GM23248 (cell line): ENCODE measurements at regions not wholly inside any gene's neighbourhood (a gene's known extent, or its start where the extent isn't known, plus 50 kb on each side); places are given as distances from the start of the nearest gene placed in this dataset.
"Not testable (repeated sequence)": the region's sequence is repeated elsewhere in the genome, so short reads cannot be mapped to it uniquely, and the experiment has no call there.

Experiments used
- DNase-seq: peaks from one replicate; pipeline ENCODE4 v3.0.0-alpha.2; 2015
- H2AFZ ChIP-seq: fragments of 200-600 bp; sonication (generic); 2 replicates; pipeline ENCODE4 v1.6.1; 2016; ENCODE audit warnings: antibody characterized with exemption
- H3F3A ChIP-seq: fragments of 200-600 bp; sonication (generic); 2 replicates; pipeline ENCODE4 v1.6.1; 2016; ENCODE audit warnings: mild to moderate bottlenecking, antibody characterized with exemption, mixed run types; ENCODE audit not compliant: insufficient read depth
- H3K27ac ChIP-seq: fragments of 200-600 bp; sonication (generic); 2 replicates; pipeline ENCODE4 v1.5.1; 2016; ENCODE audit warnings: mild to moderate bottlenecking
- H3K27me3 ChIP-seq: fragments of 200-600 bp; sonication (generic); replicated peaks from 2 replicates; pipeline ENCODE4 v1.6.1; 2016; ENCODE audit warnings: mild to moderate bottlenecking; ENCODE audit not compliant: insufficient read depth
- H3K36me3 ChIP-seq: fragments of 200-600 bp; sonication (generic); 2 replicates; pipeline ENCODE4 v1.6.1; 2016; ENCODE audit warnings: low read depth, mild to moderate bottlenecking
- H3K4me1 ChIP-seq: fragments of 200-600 bp; sonication (generic); 2 replicates; pipeline ENCODE4 v1.6.1; 2016; ENCODE audit warnings: mild to moderate bottlenecking; ENCODE audit not compliant: insufficient read depth
- H3K4me2 ChIP-seq: fragments of 200-600 bp; sonication (generic); one replicate; pipeline ENCODE4 v1.6.1; 2016; ENCODE audit warnings: mild to moderate bottlenecking; ENCODE audit not compliant: unreplicated experiment
- H3K4me3 ChIP-seq: fragments of 200-600 bp; sonication (generic); 2 replicates; pipeline ENCODE4 v1.5.1; 2016; ENCODE audit warnings: mild to moderate bottlenecking
- H3K79me2 ChIP-seq: fragments of 200-600 bp; sonication (generic); 2 replicates; pipeline ENCODE4 v1.6.1; 2016; ENCODE audit warnings: mild to moderate bottlenecking; ENCODE audit not compliant: insufficient read depth
- H3K9ac ChIP-seq: fragments of 200-600 bp; sonication (generic); 2 replicates; pipeline ENCODE4 v1.6.1; 2016; ENCODE audit warnings: mild to moderate bottlenecking
- H3K9me2 ChIP-seq: fragments of 200-600 bp; sonication (generic); 2 replicates; pipeline ENCODE4 v1.6.1; 2016; ENCODE audit warnings: mixed run types, mild to moderate bottlenecking, moderate library complexity; ENCODE audit not compliant: insufficient read depth
- H3K9me3 ChIP-seq: fragments of 200-600 bp; sonication (generic); one replicate; pipeline ENCODE4 v1.6.1; 2017; ENCODE audit warnings: low read depth
- H4K20me1 ChIP-seq: fragments of 200-600 bp; sonication (generic); 2 replicates; pipeline ENCODE4 v1.6.0; 2016; ENCODE audit not compliant: insufficient read depth
- EZH2 ChIP-seq: fragments of 200-600 bp; sonication (generic); IDR thresholded peaks from 2 replicates; pipeline ENCODE4 v1.6.1; 2018; ENCODE audit warnings: antibody characterized with exemption, mild to moderate bottlenecking; ENCODE audit not compliant: insufficient read depth, poor library complexity, severe bottlenecking
- EZH2phosphoT487 ChIP-seq: fragments of 200-600 bp; sonication (generic); IDR thresholded peaks from 2 replicates; pipeline ENCODE4 v1.6.1; 2018; ENCODE audit warnings: antibody characterized with exemption, moderate library complexity, mild to moderate bottlenecking, low read depth; ENCODE audit not compliant: insufficient read depth
- WGBS, 2 experiments: methylation state at CpG; one replicate each; pipeline ENCODE4 v1.1.6; 2015 to 2017; ENCODE audit warnings: low lambda C conversion rate in 2 of 2, low coverage in 1 of 2; ENCODE audit errors: missing lambda C conversion rate in 2 of 2; 5-methylcytosine and 5-hydroxymethylcytosine counted together
- in situ Hi-C: fragments of 300-500 bp; cut with MboI; formaldehyde crosslinking; loops from 2 replicates; pipeline ENCODE4 v1.15.0; 2020

DNA sequence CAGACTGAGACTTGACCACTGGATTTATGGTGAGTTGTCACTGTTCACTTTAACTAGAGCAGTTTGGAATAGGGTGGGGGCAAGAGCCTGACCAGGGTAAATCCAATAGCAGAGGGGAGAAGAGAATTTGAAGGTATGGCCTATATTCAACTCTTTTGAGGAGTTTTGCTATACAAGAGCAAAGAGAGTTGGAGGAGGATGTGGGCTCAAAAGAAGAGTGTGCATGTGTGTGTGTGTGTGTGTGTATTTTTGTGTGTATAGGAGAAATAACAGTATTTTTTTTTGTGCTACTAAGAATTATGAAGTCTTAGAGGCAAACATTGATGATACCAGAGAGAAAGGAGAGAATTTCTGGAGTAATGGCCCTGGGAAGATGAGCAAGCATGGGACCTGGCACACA lies 164.8 kb upstream of the JUN start:
- H3F3A ChIP-seq = no peaks in the 10 kb centered on the region
- H3K36me3 ChIP-seq = no peaks in the 10 kb centered on the region
- in situ Hi-C loops = no loop called here
- no peak overlapping the region for H3K4me2 ChIP-seq
- TF ChIP-seq EZH2 (no peak), EZH2phosphoT487 (no peak)
- H3K27ac ChIP-seq = no peak overlapping the region
- H3K4me1 ChIP-seq = no peaks in the 10 kb centered on the region
- no peaks in the 10 kb centered on the region for H3K27me3 ChIP-seq
- H3K9me2 ChIP-seq = no peaks in the 10 kb centered on the region
- H3K9ac ChIP-seq = no peak overlapping the region
- no peak overlapping the region for H3K4me3 ChIP-seq
- no peaks in the 10 kb centered on the region for H3K9me3 ChIP-seq
- DNase-seq = no peak
- no peaks in the 10 kb centered on the region for H4K20me1 ChIP-seq
- no peaks in the 10 kb centered on the region for H3K79me2 ChIP-seq
- H2AFZ ChIP-seq = no peak overlapping the region

DNA sequence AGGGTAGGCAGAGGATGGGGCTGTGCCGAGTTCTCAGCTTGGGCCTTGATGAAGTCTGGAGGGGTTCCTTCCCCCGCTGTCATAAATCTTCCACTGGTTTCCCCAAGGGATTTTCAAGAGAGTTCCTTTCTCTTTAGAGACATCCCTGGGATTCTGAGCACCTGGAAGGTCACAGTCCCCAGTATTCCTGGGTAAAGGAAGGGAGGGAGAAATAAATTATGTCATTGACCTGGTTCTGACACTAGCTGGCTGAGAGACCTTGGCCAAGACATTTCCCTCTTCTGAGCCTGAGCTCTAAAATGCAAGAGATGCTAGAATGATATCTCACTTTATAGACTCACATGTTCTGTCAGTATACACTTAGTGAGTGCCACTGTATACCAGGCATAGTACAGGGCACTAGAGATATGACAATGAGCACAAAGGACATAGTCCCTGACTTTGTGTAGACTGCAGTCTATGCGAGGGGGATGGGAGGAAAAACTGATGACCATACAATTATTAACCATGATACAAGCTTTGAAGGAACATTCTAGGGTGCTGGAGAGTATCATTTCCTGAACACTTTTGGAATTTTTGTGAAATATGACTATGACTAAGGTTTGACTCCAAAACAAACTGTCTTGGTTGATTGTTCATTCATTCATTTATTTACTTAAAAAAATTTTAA lies 165.8 kb upstream of the JUN start:
- TF ChIP-seq EZH2phosphoT487 = no peak
- no peak for TF ChIP-seq EZH2
- in situ Hi-C loops = no loop called here
- Histone ChIP-seq H3K27me3 (no peaks in the 10 kb centered on the region), H3K9me2 (no peaks in the 10 kb centered on the region), H3K9ac (no peak overlapping the region), H2AFZ (no peak overlapping the region), H3K27ac (no peak overlapping the region), H4K20me1 (no peaks in the 10 kb centered on the region), H3F3A (no peaks in the 10 kb centered on the region), H3K4me2 (no peak overlapping the region), H3K9me3 (no peaks in the 10 kb centered on the region), H3K36me3 (no peaks in the 10 kb centered on the region), H3K4me1 (no peaks in the 10 kb centered on the region), H3K4me3 (no peak overlapping the region), H3K79me2 (no peaks in the 10 kb centered on the region)
- DNase-seq = no peak
- 94 to 100% methylated on average over 3 of the region's 3 CpGs for WGBS, 2 experiments

- H3K79me2 ChIP-seq = no peaks in the 10 kb centered on the region
- DNase-seq = no peak
- no peak for TF ChIP-seq EZH2
- TF ChIP-seq EZH2phosphoT487 = no peak
- no peaks in the 10 kb centered on the region for H3K9me2 ChIP-seq
- no peaks in the 10 kb centered on the region for H3K9me3 ChIP-seq
- H3K4me1 ChIP-seq = no peaks in the 10 kb centered on the region
- 94 to 98% methylated on average over 7 of the region's 7 CpGs for WGBS, 2 experiments
- H4K20me1 ChIP-seq = no peaks in the 10 kb centered on the region
- H3K4me3 ChIP-seq = no peak overlapping the region
- no peak overlapping the region for H2AFZ ChIP-seq
- H3K4me2 ChIP-seq = no peak overlapping the region
- H3K36me3 ChIP-seq = no peaks in the 10 kb centered on the region
- no peak overlapping the region for H3K9ac ChIP-seq
- no peak overlapping the region for H3K27ac ChIP-seq
- no peaks in the 10 kb centered on the region for H3F3A ChIP-seq
- no peaks in the 10 kb centered on the region for H3K27me3 ChIP-seq
- in situ Hi-C loops = no loop called here
Observed at GRCh38 chr1:58950897-58951296, 167.1 kb upstream of the JUN start.

- H3K36me3 ChIP-seq, H3K27me3 ChIP-seq, in situ Hi-C loops, H3K9ac ChIP-seq, H3K9me2 ChIP-seq, H3K4me3 ChIP-seq, H3K4me2 ChIP-seq, H3K27ac ChIP-seq, H3K79me2 ChIP-seq, H3K9me3 ChIP-seq, H4K20me1 ChIP-seq, H3K4me1 ChIP-seq, DNase-seq, H3F3A ChIP-seq, H2AFZ ChIP-seq: not testable (repeated sequence)
- WGBS, 2 experiments = 100% methylated on average over 1 of the region's 1 CpG
Observed at GRCh38 chr1:58953951-58954350, 170.1 kb upstream of the JUN start.

- H3K9me3 ChIP-seq, H3K79me2 ChIP-seq, H3K9me2 ChIP-seq, DNase-seq, H3K4me3 ChIP-seq, H3K4me1 ChIP-seq, H3K9ac ChIP-seq, H4K20me1 ChIP-seq, H3K27ac ChIP-seq, H3F3A ChIP-seq, H2AFZ ChIP-seq, H3K27me3 ChIP-seq, in situ Hi-C loops, H3K4me2 ChIP-seq, H3K36me3 ChIP-seq: not testable (repeated sequence)
- WGBS, 2 experiments = 85 to 95% methylated on average over 2 of the region's 2 CpGs
Observed at GRCh38 chr1:58963287-58963686, 179.4 kb upstream of the JUN start.
